NB4 (cell line): ENCODE measurements at regions not wholly inside any gene's neighbourhood (a gene's known extent, or its start where the extent isn't known, plus 50 kb on each side); places are given as distances from the start of the nearest gene placed in this dataset.
"Not testable (repeated sequence)": the region's sequence is repeated elsewhere in the genome, so short reads cannot be mapped to it uniquely, and the experiment has no call there.

Experiments used
- CTCF ChIP-seq: IDR thresholded peaks from one replicate; pipeline ENCODE4 v1.5.1; 2012; ENCODE audit warnings: low read depth, low read length
- MAX ChIP-seq: IDR thresholded peaks from 2 replicates; pipeline ENCODE4 v1.6.1; 2011; ENCODE audit warnings: low read depth, low read length
- MYC ChIP-seq: IDR thresholded peaks from 2 replicates; pipeline ENCODE4 v1.6.1; 2011; ENCODE audit warnings: low read depth, low read length
- POLR2A ChIP-seq: IDR thresholded peaks from 2 replicates; pipeline ENCODE4 v1.6.1; 2011; ENCODE audit warnings: mild to moderate bottlenecking; ENCODE audit not compliant: insufficient read length; ENCODE audit errors: extremely low read depth

- TF ChIP-seq CTCF, MYC, POLR2A, MAX: not testable (repeated sequence)
Observed at GRCh38 chr1:68817505-68818210, 320.8 kb upstream of the DEPDC1 start.
